SK-MEL-5 (cell line): ENCODE measurements at regions not wholly inside any gene's neighbourhood (a gene's known extent, or its start where the extent isn't known, plus 50 kb on each side); places are given as distances from the start of the nearest gene placed in this dataset.
A peak's percentile ranks its signal among the peaks of the same experiment; 100 is the strongest.
"Not testable (repeated sequence)": the region's sequence is repeated elsewhere in the genome, so short reads cannot be mapped to it uniquely, and the experiment has no call there.

Experiments
- DNase-seq: peaks from one replicate; pipeline ENCODE4 v3.0.0-alpha.2; 2016; ENCODE audit warnings: low read depth, low spot score
- in situ Hi-C: cut with HindIII; loops from 2 replicates; pipeline ENCODE4 v1.10.0; 2016; ENCODE audit warnings: low sequenced_read_pairs, high pct_unique_total_duplicates, low pct_unique_long_range_greater_than_20kb

GRCh38 chr20:17862171-17862570, 106.4 kb downstream of the SNX5 start:
- no peak for DNase-seq
- in situ Hi-C loops = no loop called here

GRCh38 chr20:17861620-17862019, 107.0 kb downstream of the SNX5 start:
- in situ Hi-C loops = not testable (repeated sequence)

GRCh38 chr20:17860301-17861197, 108.0 kb downstream of the SNX5 start:
- no peak for DNase-seq
- in situ Hi-C loops = no loop called here

More at GRCh38 chr20:17861620-17862019, 107.0 kb downstream of the SNX5 start:
- DNase-seq = peak; percentile 49

GRCh38 chr20:17859616-17860232, 108.9 kb downstream of the SNX5 start:
- no peak for DNase-seq
- in situ Hi-C loops = no loop called here

- in situ Hi-C loops = no loop called here
- no peak for DNase-seq
These were observed 109.5 kb downstream of the SNX5 start for GRCh38 chr20:17859002-17859615.

- DNase-seq = no peak
- in situ Hi-C loops = no loop called here
These were observed 110.1 kb downstream of the SNX5 start for GRCh38 chr20:17858450-17859001.

- DNase-seq = no peak
These were observed 110.8 kb downstream of the SNX5 start for GRCh38 chr20:17857639-17858449.

GRCh38 chr20:17856837-17857605, 111.6 kb downstream of the SNX5 start:
- no peak for DNase-seq
- in situ Hi-C loops = no loop called here

More at GRCh38 chr20:17857639-17858449, 110.8 kb downstream of the SNX5 start:
- in situ Hi-C loops = no loop called here

- DNase-seq = peak; percentile 99
- in situ Hi-C loops = no loop called here
These were observed 112.5 kb downstream of the SNX5 start for GRCh38 chr20:17856024-17856564.

- in situ Hi-C loops = no loop called here
- peak; percentile 85 for DNase-seq
These were observed 114.2 kb downstream of the SNX5 start for GRCh38 chr20:17854307-17854903.

GRCh38 chr20:17852323-17852722, 116.3 kb downstream of the SNX5 start:
- in situ Hi-C loops = no loop called here
- no peak for DNase-seq

GRCh38 chr20:17850684-17851026, 117.9 kb downstream of the SNX5 start:
- in situ Hi-C loops = no loop called here
- DNase-seq = no peak

- in situ Hi-C loops = no loop called here
- no peak for DNase-seq
These were observed 118.5 kb downstream of the SNX5 start for GRCh38 chr20:17849901-17850683.

GRCh38 chr20:17849138-17849900, 119.3 kb downstream of the SNX5 start:
- in situ Hi-C loops = no loop called here
- no peak for DNase-seq
